Esophagus mucosa (tissue), 1 donor: ENCODE measurements at regions not wholly inside any gene's neighbourhood (a gene's known extent, or its start where the extent isn't known, plus 50 kb on each side); places are given as distances from the start of the nearest gene placed in this dataset.
A peak's percentile ranks its signal among the peaks of the same experiment; 100 is the strongest.

Source experiments
- ATAC-seq: fragments of 200-7000 bp; cut with Tn5 transposase; one replicate; pipeline ENCODE4 v1.9.1; 2020
- donor health status: DM: yes; HTN: yes; CAD: no.

DNA sequence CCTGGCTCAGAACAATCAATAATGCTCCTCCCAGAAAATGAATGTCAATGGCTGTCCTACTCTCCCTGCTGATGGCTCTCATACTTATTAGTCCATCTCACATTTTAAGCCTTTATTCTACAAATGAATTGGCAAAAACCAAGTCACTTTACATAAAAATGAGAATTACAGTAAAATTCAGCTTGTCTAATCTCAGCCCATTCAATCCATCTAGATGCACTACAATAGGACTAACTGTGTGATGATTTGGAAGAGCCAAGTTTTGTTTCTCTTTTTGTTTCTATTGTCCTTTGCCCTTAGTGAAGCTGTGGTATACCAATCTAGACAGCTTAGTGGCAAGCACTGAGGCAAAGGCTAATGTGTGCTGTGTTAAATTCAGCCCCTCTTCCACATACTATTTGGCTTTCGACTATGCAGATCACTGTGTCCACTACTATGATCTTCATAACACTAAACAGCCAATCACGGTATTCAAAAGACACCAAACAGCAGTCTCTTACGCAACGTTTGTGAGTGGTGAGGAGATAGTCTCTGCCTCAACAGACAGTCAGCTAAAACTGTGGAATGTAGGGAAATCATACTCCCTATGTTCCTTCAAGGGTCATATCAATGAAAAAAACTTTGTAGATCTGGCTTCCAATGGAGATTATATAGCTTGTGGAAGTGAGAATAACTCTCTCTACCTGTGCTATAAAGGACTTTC, 140.8 kb upstream of the ZNF462 start:
- ATAC-seq = no peak

DNA sequence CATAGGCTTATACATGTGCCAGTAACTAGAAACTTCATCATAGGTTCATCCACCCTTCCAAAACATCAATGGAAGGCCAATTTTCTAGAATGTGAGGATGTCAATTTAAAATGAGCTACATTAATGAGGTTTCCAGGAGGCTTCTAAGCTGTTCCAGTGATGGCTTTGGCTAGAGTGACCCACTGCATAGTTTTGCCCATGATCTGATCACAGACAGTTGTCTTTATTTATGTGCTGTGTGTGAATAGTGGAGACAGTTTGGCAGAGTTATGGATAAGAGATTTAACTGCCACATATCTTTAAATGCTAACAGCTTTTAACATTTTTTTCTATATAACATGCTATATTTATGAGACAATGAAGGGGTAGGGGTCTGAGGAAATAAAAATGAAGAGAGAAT, 139.0 kb upstream of the ZNF462 start:
- no peak for ATAC-seq

- ATAC-seq = no peak
Observed at GRCh38 chr9:106724566-106724965, 138.4 kb upstream of the ZNF462 start.

DNA sequence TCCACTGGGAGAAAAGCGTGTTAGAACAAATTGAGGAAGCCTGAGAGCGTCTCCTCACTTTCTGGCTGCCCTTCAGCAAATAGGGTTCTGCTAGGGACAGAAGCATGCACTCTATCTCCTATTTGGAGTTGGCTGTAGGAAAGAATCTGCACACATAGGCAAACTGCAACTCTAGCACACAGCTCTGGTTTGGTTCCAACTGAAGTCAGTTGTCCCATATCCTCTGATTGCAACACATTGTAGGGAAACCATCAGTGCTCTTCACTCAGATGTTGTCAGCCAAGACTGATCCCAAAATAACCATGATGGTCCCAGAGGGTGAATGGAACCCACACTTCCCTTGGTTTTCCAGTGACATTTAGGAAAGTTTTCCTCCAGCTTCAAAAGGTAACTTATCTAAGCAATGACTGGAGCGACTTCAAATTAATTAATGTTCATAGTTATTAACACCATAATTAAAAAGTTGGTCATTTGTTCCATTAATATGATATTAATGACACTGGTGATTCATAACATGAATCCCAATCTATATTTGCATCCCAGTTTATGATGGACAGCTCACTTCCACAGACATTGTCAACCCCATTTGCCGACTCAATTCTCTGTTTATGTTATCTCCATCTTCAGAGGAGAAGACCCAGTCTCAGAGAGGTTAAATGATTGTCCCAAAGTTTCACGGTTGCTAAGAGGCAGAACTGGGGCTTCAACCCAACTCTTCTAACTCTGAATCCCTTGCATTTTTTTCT, 136.7 kb upstream of the ZNF462 start:
- ATAC-seq = no peak

- ATAC-seq = no peak
Observed at GRCh38 chr9:106727969-106728368, 135.0 kb upstream of the ZNF462 start.

GRCh38 chr9:106728860-106729259, 134.1 kb upstream of the ZNF462 start:
- ATAC-seq = no peak

- ATAC-seq = no peak
Observed at GRCh38 chr9:106731910-106732309, 131.1 kb upstream of the ZNF462 start.

GRCh38 chr9:106733828-106734380, 129.1 kb upstream of the ZNF462 start:
- ATAC-seq = no peak

- no peak for ATAC-seq
Observed at GRCh38 chr9:106737516-106737915, 125.5 kb upstream of the ZNF462 start.

GRCh38 chr9:106738109-106738508, 124.9 kb upstream of the ZNF462 start:
- ATAC-seq = no peak

DNA sequence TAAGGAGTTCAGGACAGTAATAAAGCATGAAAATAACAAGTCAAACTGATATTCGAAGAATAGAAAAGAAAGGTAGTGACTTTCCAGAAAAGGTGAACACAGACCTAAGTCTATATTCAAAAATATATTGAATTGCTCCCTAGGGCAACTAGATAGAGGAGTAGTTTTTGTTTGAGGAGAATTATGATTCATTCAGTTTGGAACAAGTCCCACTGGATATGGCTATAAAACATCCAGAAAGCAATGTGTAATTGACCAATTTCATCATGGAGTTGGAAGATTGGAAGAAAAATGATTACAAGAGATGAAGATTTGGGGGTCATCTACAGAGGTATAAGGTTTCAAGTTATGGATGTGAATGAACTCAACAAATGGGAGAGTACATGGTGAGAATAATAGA, 117.5 kb upstream of the ZNF462 start:
- ATAC-seq = no peak

DNA sequence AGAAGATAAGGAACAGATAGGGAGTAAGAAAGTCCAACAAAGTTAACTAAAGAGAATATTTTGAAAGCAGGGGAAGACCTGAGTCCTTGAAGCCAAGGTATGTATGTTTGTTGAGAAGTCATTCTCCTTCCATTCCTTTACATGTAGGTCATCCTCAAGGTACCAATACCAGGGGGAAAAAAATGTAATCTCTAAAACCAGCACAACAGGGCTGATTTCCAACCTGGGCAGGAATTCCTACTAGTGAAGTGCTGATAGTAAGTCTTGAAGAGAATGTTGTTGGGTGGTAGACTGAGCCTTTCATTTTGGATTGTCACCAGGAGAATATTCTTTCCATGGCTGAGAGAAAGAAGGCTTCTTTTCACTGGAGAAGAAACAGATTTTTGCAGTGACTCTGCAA, 117.1 kb upstream of the ZNF462 start:
- ATAC-seq = no peak

GRCh38 chr9:106751681-106752080, 111.3 kb upstream of the ZNF462 start:
- no peak for ATAC-seq

DNA sequence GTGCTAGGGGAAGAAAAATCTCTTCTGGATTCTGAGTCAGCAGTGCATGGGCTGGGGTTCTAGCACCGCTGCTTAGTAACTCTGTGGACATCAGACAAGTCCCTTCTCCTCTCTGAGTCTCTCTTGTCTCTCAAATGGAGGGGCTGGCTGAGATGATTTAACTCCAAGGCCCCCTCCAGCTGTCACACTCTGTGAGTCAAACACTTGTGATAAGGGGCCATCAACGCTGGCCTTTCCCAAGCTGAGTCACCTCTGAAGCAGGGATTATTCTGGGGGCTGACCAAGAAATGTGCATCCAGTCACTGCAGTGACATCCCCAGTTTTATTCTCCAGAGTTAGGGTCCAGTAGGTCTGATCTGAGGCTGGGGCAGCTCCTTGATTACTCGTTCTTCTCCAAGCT, 110.4 kb upstream of the ZNF462 start:
- no peak for ATAC-seq

- no peak for ATAC-seq
Observed at GRCh38 chr9:106753155-106753671, 109.8 kb upstream of the ZNF462 start.

DNA sequence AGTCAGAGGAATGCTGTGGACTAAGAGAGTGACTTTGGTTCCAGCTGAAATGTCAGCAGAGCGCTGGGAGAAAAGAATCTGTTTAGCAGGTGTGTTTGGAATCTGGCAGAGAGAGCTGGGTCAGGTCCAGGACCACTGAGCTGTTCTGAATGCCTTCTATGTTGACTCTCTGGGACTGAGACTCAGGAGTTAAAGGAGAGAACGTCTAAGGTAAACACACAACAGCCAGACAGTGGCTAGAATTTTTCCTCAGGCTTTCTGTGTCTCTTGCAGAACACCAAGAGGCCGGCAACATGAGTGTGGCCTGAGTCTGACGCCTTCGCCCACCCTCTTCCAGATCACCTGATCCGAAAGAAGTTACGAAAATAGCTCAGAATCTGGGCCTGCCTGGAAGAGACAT, 107.2 kb upstream of the ZNF462 start:
- no peak for ATAC-seq

GRCh38 chr9:106757514-106757913, 105.5 kb upstream of the ZNF462 start:
- ATAC-seq = no peak

DNA sequence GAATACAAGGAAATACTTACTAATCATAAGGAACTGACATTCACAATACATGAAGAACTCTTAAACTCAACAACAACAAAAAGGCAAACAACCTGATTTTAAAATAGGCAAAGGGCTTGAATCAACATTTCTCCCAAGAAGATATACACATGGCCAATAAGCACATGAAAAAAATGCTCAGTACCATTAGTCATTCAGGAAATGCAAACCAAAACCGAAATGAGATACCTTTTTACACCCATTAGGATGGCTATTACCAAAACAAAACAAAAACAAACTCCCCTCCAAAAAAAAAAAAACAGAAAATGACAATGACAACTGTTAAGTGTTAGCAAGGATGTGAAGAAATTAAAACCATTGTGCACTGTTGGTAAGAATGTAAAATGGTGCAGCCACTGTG, 104.1 kb upstream of the ZNF462 start:
- ATAC-seq = no peak

DNA sequence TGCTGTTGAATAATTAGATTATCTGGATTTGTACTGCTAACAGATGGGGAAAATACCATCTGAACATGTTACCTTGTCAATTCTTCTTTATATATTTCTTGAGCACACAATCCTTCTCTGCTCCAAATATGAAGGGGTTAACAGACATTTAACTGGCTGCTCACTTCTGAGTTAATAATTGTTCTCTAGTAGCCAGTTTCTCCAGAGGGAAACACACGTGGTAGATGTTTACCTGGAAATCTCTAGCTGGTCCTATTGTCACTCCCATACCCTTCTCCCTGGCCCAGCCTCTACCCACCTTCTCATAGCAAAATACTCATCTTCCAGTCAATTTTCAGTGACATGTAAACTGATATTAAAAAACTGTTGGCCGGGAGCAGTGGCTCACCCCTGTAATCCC, 101.5 kb upstream of the ZNF462 start:
- no peak for ATAC-seq

GRCh38 chr9:106766616-106767015, 96.3 kb upstream of the ZNF462 start:
- no peak for ATAC-seq

DNA sequence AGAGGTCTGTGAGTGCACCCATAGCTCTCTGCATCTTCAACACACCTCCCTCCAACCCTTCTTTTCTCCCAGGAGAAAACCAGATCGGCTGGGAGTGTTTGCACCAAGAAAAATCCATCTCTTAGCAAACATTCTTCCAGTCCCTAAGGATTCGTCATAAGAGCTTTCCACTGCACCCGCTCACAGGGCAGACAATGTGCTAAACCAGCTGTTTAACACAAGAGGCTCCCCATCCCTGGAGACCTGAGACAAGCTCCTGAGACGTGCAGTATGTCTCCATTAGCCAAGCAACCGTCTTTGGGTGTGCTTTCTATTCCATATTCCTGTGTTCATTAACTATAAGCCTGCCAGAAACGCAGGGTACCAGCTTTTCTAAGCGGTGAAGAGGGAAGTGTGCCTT, 93.6 kb upstream of the ZNF462 start:
- no peak for ATAC-seq

DNA sequence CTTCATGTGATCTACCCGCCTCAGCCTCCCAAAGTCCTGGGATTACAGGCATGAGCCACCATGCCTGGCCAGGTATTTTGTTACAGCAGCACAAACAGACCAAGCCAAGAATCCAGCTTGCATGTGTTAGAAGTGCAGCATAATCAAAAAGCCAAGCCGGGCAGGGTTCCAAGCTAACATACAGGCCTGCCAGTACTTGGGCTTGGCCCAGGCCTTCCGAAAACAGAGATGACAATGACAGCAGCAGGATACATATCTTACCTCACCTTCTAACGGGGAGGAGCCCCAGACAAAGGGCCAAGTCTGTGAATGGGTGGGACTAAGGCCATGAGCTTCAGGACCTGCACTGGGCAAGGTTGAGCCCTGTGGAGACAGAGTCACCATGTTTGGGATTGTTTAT, 91.4 kb upstream of the ZNF462 start:
- ATAC-seq = peak; percentile 77

DNA sequence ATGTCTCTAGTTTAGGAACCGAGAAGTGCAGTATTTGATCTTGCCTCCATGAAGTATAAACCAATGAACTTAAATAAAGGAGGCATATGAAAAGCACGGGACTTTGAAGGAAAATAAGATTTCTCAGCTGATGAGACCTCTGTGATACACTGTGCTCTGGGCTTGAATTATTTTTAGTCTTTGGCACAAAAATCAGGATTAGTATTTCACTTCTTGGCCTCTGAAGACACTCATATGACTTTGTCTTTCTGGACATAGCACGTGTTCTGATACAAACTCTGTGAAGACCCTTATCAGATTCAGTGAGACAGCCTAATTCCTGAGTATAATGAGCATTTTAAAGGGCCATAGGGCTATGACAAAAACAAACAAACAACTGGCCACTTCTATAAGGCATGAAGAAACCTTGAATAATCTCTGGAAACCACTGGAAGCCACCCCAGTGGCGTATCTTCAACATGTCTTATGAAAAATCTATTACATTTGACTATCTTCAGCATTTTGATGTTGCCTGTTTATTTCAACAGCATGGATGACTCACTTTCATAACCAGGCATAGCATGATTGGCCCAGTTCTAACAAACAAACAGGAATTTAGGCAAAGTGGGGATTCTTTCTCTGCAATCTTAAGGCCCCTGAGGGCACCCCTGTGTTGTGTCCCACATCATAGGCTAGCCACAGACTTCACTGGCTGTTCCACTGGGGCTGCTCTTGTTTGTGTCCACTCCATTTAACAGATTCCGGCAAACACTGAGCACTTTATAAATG, 90.3 kb upstream of the ZNF462 start:
- ATAC-seq = no peak
